BE2C (cell line): ENCODE measurements at regions not wholly inside any gene's neighbourhood (a gene's known extent, or its start where the extent isn't known, plus 50 kb on each side); places are given as distances from the start of the nearest gene placed in this dataset.

ENCODE experiments used
- DNase-seq: peaks from one replicate; pipeline ENCODE4 v3.0.0-alpha.2; 2020
- H3K27me3 ChIP-seq: fragments of 250-450 bp; sonication (Bioruptor Pico); 2 replicates; pipeline ENCODE4 v1.5.1; 2020; ENCODE audit warnings: mild to moderate bottlenecking
- H3K36me3 ChIP-seq: fragments of 250-450 bp; sonication (Bioruptor Pico); 2 replicates; pipeline ENCODE4 v1.5.1; 2020; ENCODE audit warnings: mild to moderate bottlenecking
- H3K4me1 ChIP-seq: fragments of 250-450 bp; sonication (Bioruptor Pico); 2 replicates; pipeline ENCODE4 v1.5.1; 2020
- H3K4me3 ChIP-seq: 2 replicates; pipeline ENCODE4 v1.5.1; 2011; ENCODE audit warnings: low read depth, low read length
- H3K9me3 ChIP-seq: fragments of 250-450 bp; sonication (Bioruptor Pico); 2 replicates; pipeline ENCODE4 v1.5.1; 2020
- CTCF ChIP-seq: IDR thresholded peaks from 2 replicates; pipeline ENCODE4 v1.5.1; 2012; ENCODE audit warnings: mild to moderate bottlenecking, low read depth, low read length

DNA sequence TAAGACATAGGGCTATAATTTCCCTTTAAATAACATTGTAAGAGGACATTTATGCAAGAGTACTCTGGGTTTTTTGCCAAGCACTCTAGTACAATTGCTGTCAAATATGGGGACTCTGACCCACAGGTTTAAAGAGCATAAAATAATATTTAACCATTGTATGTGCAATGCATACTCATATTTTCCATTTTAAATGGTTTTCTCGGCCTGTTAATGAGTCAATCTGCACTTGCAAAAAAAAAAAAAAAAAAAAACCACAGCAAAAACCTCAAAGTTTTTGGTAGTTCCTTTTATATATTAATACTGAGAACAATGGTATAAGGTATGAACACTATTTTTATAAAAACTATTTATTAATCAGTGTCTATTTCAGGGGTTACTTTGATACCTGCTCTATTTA is 304.0 kb upstream of the CBLB start:
- H3K36me3 ChIP-seq = no peaks in the 10 kb centered on the region
- no peak for TF ChIP-seq CTCF
- no peaks in the 10 kb centered on the region; the same call in 1 of the 2 replicates for H3K9me3 ChIP-seq
- no peak overlapping the region for H3K4me3 ChIP-seq
- peaks cover 3% of the 10 kb centered on the region; the same call in 1 of the 2 replicates for H3K4me1 ChIP-seq
- H3K27me3 ChIP-seq = no peaks in the 10 kb centered on the region
- no peak for DNase-seq

GRCh38 chr3:106175276-106175675 is 306.5 kb upstream of the CBLB start:
- Histone ChIP-seq H3K4me1 (peaks cover 3% of the 10 kb centered on the region; the same call in 1 of the 2 replicates), H3K36me3 (no peaks in the 10 kb centered on the region), H3K9me3 (no peaks in the 10 kb centered on the region), H3K4me3 (no peak overlapping the region), H3K27me3 (no peaks in the 10 kb centered on the region)
- no peak for TF ChIP-seq CTCF
- no peak for DNase-seq

- Histone ChIP-seq H3K27me3 (no peaks in the 10 kb centered on the region), H3K4me1 (peaks cover 3% of the 10 kb centered on the region; the same call in 1 of the 2 replicates), H3K36me3 (no peaks in the 10 kb centered on the region), H3K9me3 (no peaks in the 10 kb centered on the region), H3K4me3 (no peak overlapping the region)
- TF ChIP-seq CTCF = no peak
- DNase-seq = no peak
These were observed 307.9 kb upstream of the CBLB start for GRCh38 chr3:106176734-106177133.

- H3K27me3 ChIP-seq = no peaks in the 10 kb centered on the region
- H3K36me3 ChIP-seq = no peaks in the 10 kb centered on the region
- H3K4me1 ChIP-seq = no peaks in the 10 kb centered on the region; the same call in 1 of the 2 replicates
- no peaks in the 10 kb centered on the region for H3K9me3 ChIP-seq
- H3K4me3 ChIP-seq = no peak overlapping the region
- TF ChIP-seq CTCF = no peak
- no peak for DNase-seq
These were observed 314.2 kb upstream of the CBLB start for GRCh38 chr3:106182950-106183511.

DNA sequence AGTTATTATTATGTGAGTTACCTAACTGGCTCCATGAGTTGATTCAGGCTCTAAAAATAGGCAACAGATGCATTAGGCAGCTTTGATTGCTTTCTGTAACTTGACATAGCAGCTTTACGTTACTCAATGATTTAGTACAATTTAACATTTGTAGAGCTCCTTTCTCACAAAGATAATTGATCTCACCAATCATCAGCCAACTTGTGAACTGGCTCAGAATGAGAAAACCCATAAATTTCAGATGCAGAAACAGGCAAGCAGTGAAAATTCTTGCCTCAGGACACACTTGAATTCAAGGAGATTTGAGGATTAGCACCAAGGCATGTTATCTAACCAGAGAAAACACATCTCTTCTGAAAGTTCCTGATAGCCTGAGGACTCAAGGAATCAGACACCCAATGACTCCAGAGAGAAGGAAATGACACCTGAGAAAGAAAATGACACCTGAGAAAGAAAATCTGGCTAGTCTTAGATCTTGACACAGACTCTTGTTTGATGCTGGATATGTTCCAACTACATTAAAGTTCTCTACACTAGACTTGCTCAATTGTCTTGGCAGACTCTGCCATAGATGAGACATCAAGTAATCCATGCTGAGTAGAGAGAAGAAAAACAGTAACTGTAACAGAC is 315.1 kb upstream of the CBLB start:
- H3K27me3 ChIP-seq = no peaks in the 10 kb centered on the region
- no peaks in the 10 kb centered on the region for H3K9me3 ChIP-seq
- no peak overlapping the region for H3K4me3 ChIP-seq
- DNase-seq = no peak
- H3K36me3 ChIP-seq = no peaks in the 10 kb centered on the region
- H3K4me1 ChIP-seq = no peaks in the 10 kb centered on the region; the same call in 1 of the 2 replicates
- no peak for TF ChIP-seq CTCF
